ENCODE measurements at regions not wholly inside any gene's neighbourhood (a gene's known extent, or its start where the extent isn't known, plus 50 kb on each side); places are given as distances from the start of the nearest gene placed in this dataset.

DNA sequence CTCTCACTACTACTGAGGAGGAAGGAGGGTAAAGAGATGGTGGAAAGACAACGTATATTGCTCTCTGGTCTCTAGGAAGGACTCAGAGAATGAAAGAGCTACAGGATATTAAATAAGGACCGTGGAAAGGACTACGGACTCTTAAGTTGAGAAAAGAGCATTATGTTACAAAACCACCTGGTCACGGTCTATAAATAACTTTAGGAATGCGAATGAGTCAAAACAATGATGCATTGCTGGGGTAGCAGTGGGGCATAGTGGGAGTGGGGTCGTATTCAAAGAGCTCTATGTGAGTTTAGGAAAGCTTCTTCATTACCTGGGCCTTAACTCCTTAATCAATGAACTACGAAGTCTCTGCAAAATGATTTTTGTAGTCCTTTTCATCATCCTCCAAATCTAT, 295.7 kb upstream of the SOX14 start:
- no peak for DNase-seq
- TF ChIP-seq, protein P1, sequence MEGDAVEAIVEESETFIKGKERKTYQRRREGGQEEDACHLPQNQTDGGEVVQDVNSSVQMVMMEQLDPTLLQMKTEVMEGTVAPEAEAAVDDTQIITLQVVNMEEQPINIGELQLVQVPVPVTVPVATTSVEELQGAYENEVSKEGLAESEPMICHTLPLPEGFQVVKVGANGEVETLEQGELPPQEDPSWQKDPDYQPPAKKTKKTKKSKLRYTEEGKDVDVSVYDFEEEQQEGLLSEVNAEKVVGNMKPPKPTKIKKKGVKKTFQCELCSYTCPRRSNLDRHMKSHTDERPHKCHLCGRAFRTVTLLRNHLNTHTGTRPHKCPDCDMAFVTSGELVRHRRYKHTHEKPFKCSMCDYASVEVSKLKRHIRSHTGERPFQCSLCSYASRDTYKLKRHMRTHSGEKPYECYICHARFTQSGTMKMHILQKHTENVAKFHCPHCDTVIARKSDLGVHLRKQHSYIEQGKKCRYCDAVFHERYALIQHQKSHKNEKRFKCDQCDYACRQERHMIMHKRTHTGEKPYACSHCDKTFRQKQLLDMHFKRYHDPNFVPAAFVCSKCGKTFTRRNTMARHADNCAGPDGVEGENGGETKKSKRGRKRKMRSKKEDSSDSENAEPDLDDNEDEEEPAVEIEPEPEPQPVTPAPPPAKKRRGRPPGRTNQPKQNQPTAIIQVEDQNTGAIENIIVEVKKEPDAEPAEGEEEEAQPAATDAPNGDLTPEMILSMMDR (IDR thresholded peaks at IDR 0.05): no peak
- Mint-ChIP-seq H3K36me3 (ENCODE audit: low read depth) (no peaks in the 10 kb centered on the region), H3K4me3 (no peak overlapping the region), H3K9me3 (peaks cover 3% of the 10 kb centered on the region), H3K27me3 (ENCODE audit: low read depth, poor library complexity) (no peaks in the 10 kb centered on the region), H3K4me1 (peaks cover 40% of the 10 kb centered on the region), H3K27ac (peak overlapping the region; percentile 32)

DNA sequence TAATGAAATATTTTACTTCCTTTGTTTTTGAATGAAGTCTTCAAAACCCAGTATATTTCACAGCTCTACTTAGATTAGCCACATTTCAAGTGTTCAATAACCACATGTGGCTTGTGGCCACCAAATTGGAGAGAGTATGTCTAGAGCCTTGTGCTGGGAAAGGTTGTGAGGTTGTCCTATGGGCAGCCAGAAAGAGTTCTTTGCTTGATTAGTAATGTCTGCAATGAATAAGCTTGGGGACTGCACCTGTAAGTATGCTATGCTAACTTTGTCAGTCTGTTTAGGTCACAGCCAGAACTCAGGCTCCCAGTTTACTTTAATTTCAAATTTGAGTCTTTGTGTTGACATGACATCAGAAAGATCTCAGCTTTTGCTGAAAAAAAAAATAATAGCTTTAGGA, 294.9 kb upstream of the SOX14 start:
- H3K36me3 Mint-ChIP-seq (ENCODE audit: low read depth): no peaks in the 10 kb centered on the region
- H3K4me1 Mint-ChIP-seq: peaks cover 37% of the 10 kb centered on the region
- H3K9me3 Mint-ChIP-seq: peaks cover 3% of the 10 kb centered on the region
- no peak overlapping the region for H3K27ac Mint-ChIP-seq
- no peak for DNase-seq
- H3K4me3 Mint-ChIP-seq: no peak overlapping the region
- TF ChIP-seq, protein P1 (IDR thresholded peaks at IDR 0.05): no peak
- H3K27me3 Mint-ChIP-seq (ENCODE audit: low read depth, poor library complexity): no peaks in the 10 kb centered on the region

DNA sequence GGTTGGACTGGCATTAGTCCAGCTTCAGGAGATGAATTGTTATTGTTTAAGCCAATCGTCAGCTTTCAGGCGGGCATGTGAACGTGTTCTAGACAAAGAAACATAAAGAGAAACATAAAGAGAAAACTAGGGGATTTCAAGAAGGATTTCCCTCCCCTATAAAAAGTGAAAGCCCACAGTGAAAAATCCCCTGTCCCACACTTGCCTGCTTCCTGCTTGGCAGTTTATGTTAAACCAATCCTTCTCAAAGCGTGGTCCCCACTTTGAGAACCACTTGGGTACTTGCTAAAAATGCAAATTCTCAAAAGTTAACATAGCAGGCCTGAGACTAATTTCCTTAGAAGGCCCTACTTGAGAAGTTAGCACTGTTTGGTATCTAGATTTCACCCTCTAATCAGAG, 293.0 kb upstream of the SOX14 start:
- Mint-ChIP-seq H3K36me3 (ENCODE audit: low read depth) (no peaks in the 10 kb centered on the region), H3K4me1 (peaks cover 30% of the 10 kb centered on the region), H3K4me3 (no peak overlapping the region), H3K27me3 (ENCODE audit: low read depth, poor library complexity) (peaks cover 3% of the 10 kb centered on the region), H3K27ac (no peak overlapping the region), H3K9me3 (peaks cover 3% of the 10 kb centered on the region)
- DNase-seq: no peak
- TF ChIP-seq, protein P1 (IDR thresholded peaks at IDR 0.05): no peak

DNA sequence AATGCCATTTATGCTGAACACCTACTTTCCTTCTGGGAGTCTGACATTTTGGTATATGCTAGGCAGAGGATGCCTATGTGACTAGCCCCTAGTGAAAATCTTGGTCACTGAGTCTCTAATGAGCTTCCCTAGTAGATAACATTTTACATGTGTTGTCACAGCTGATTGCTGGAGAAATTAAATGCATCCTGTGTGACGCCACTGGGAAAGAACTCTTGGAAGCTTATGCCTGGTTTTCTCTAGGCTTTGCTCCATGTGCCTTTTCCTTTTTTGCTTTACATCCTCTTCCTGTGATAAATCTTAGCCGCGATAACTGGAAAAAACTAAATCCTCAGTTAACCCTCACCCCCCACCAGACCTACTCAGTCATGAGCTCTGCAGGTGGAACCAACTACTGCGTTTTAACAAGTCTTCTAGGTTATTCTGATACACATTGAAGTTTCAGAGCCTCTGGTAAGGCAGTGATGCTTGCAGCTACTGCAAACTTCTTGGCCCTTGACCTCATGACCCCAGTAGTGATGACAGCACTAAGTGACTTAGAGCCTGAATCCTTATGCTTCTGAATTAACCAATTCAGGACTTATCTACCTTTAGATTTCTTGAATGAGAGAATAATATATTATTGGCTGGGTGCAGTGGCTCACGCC, 292.4 kb upstream of the SOX14 start:
- H3K27me3 Mint-ChIP-seq (ENCODE audit: low read depth, poor library complexity): peaks cover 3% of the 10 kb centered on the region

DNA sequence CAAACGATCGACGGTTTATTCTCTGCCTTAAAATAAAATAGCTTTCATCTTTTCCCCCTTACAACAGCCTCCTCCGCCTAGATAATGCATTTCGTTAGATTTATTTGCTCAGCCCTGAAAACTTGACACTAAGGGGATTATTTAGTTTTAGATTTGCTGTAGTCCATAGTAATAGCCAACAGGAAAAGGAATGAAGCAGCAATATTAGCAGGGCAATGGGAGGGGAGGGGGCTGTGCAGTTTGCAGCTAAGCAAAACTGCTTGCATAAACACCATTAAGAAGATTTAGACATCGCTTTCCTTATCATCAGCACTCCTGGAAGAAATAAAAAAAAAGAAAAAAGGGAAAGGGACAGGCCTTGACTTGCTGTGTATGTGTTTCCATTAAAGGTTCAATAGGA, 286.5 kb upstream of the SOX14 start:
- H3K4me3 Mint-ChIP-seq: no peak overlapping the region
- no peak overlapping the region for H3K27ac Mint-ChIP-seq
- H3K9me3 Mint-ChIP-seq: peaks cover 15% of the 10 kb centered on the region
- TF ChIP-seq, protein P1 (IDR thresholded peaks at IDR 0.05): no peak
- peaks cover 4% of the 10 kb centered on the region for H3K36me3 Mint-ChIP-seq (ENCODE audit: low read depth)
- H3K4me1 Mint-ChIP-seq: peaks cover 25% of the 10 kb centered on the region
- peaks cover 6% of the 10 kb centered on the region for H3K27me3 Mint-ChIP-seq (ENCODE audit: low read depth, poor library complexity)
- DNase-seq: no peak

More for the DNA sequence above, 292.4 kb upstream of the SOX14 start:
- Mint-ChIP-seq H3K4me1 (peaks cover 25% of the 10 kb centered on the region), H3K9me3 (peaks cover 3% of the 10 kb centered on the region), H3K4me3 (no peak overlapping the region), H3K36me3 (ENCODE audit: low read depth) (no peaks in the 10 kb centered on the region), H3K27ac (peak overlapping the region; percentile 33)
- DNase-seq: no peak
- TF ChIP-seq, protein P1 (IDR thresholded peaks at IDR 0.05): no peak

DNA sequence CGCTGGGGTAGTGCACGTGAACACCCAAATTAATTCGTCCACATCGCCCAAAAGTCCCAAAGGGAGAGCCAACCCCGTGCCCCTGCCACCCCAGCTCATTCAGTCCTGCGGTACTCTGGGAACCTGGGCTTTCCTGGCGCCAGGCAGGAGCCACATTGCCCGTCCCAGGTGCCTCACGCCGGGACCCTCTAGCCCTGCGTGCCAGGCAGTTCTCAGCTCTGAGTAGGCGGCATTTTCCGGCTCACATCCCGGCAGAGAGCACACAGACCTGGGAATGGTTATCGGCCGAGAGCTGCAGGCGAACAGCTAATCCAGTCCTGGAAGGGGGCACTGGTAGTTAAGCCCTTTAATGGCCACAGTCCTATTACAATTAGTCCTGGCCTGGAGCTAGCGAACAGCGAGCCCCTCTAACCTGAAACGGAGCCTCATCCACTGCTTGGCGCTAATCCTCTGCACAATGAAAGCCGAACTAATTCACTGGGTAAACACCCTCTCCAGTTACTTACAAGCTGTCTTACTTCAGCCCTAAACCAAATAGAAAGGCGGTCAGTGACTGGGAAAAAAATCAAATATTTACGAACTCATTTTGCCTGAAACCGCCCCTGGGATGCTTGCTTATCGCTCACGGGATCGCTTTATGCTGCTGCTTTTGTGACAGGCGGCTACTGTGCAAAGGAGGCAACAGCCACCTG, 254.6 kb upstream of the SOX14 start:
- H3K9me3 Mint-ChIP-seq: peaks cover 16% of the 10 kb centered on the region
- no peak overlapping the region for H3K4me3 Mint-ChIP-seq
- H3K4me1 Mint-ChIP-seq: peaks cover 4% of the 10 kb centered on the region
- H3K27ac Mint-ChIP-seq: peak overlapping the region; percentile 59
- TF ChIP-seq, protein P1 (IDR thresholded peaks at IDR 0.05): no peak
- H3K36me3 Mint-ChIP-seq (ENCODE audit: low read depth): no peaks in the 10 kb centered on the region
- no peaks in the 10 kb centered on the region for H3K27me3 Mint-ChIP-seq (ENCODE audit: low read depth, poor library complexity)
- DNase-seq: peak; percentile 2
